ENCODE measurements at regions not wholly inside any gene's neighbourhood (a gene's known extent, or its start where the extent isn't known, plus 50 kb on each side); places are given as distances from the start of the nearest gene placed in this dataset.

DNA sequence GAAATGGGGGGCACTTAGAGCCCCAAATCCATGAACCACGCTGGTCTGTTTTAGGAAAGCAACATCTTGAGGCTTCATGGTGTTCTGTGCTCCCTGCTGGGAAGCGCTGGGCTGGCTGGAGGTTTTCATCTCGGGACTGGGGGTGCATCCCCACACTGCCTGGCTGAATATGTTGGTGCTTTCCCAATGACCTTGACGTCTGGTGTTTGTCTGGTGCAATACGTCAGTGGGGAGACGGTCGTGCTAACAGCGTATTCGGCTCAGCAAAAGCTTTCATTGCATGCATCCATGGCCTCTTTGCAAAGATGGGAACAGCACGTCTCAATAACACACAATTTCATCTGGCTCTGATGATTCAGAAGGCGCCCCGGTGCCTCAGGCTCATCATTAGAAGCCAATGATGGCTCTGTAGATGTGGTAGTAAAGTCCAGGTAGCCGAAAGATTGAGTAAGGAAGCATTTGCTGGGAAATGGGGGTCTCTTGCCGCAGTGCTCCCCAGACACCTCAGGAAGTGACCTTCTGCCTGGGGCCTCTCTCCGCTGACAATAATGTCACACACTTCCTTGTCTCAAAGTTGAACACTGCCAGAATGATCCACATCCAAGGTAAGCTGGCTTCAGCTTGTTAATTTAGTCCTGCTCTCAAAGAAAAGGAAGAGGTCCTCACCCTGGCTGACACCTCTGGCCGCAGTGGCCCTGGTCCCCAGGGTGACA lies 97.7 kb downstream of the ING1 start:
- no peak for TF ChIP-seq EZH2phosphoT487 (IDR thresholded peaks at IDR 0.05; ENCODE audit: low read length)
- TF ChIP-seq, protein P1, sequence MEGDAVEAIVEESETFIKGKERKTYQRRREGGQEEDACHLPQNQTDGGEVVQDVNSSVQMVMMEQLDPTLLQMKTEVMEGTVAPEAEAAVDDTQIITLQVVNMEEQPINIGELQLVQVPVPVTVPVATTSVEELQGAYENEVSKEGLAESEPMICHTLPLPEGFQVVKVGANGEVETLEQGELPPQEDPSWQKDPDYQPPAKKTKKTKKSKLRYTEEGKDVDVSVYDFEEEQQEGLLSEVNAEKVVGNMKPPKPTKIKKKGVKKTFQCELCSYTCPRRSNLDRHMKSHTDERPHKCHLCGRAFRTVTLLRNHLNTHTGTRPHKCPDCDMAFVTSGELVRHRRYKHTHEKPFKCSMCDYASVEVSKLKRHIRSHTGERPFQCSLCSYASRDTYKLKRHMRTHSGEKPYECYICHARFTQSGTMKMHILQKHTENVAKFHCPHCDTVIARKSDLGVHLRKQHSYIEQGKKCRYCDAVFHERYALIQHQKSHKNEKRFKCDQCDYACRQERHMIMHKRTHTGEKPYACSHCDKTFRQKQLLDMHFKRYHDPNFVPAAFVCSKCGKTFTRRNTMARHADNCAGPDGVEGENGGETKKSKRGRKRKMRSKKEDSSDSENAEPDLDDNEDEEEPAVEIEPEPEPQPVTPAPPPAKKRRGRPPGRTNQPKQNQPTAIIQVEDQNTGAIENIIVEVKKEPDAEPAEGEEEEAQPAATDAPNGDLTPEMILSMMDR (IDR thresholded peaks at IDR 0.05; ENCODE audit: low read length), result no peak
- no peak for TF ChIP-seq EZH2 (optimal IDR thresholded peaks at IDR 0.05; ENCODE audit: low read depth, low read length)
- Histone ChIP-seq H3K4me1 (ENCODE audit: low read length) (no peaks in the 10 kb centered on the region), H3K36me3 (replicated peaks; ENCODE audit: insufficient read depth, low read length) (no peaks in the 10 kb centered on the region), H2AFZ (ENCODE audit: low read length) (no peak overlapping the region), H3K27ac (ENCODE audit: low read length) (no peak overlapping the region), H3K9me2 (replicated peaks; ENCODE audit: insufficient read depth, low read length) (no peaks in the 10 kb centered on the region), H3K9ac (ENCODE audit: low read length) (no peak overlapping the region), H3F3A (ENCODE audit: insufficient read depth, low read length) (no peaks in the 10 kb centered on the region), H4K20me1 (ENCODE audit: insufficient read depth, low read length) (no peaks in the 10 kb centered on the region), H3K4me2 (ENCODE audit: low read depth, low read length) (no peak overlapping the region), H3K27me3 (replicated peaks; ENCODE audit: insufficient read depth, low read length) (no peaks in the 10 kb centered on the region), H3K79me2 (ENCODE audit: low read length) (no peaks in the 10 kb centered on the region), H3K4me3 (ENCODE audit: low read length) (no peak overlapping the region), H3K9me3 (replicated peaks; ENCODE audit: insufficient read depth, low read length) (no peaks in the 10 kb centered on the region)
- no peak for DNase-seq

DNA sequence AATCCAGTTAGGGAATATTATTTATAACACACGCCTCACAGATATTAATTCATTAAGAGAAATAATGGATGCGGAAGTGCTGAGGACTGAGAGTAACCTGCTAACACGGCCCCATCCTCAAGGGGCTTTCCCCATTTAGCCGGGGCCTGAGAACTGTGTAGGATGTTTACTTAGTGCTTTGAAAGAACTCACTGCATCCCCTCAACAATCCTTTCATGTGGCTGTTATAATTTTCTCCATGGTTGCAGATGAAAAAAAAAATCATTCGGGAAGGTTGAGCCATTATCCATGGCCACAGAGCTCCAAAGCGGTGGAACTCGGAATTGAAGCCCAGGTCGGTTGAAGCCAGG lies 98.2 kb downstream of the ING1 start:
- Histone ChIP-seq H3K9ac (ENCODE audit: low read length) (no peak overlapping the region), H3K4me1 (ENCODE audit: low read length) (no peaks in the 10 kb centered on the region), H3K4me2 (ENCODE audit: low read depth, low read length) (no peak overlapping the region), H3F3A (ENCODE audit: insufficient read depth, low read length) (no peaks in the 10 kb centered on the region), H3K9me2 (replicated peaks; ENCODE audit: insufficient read depth, low read length) (no peaks in the 10 kb centered on the region), H3K36me3 (replicated peaks; ENCODE audit: insufficient read depth, low read length) (no peaks in the 10 kb centered on the region), H3K79me2 (ENCODE audit: low read length) (no peaks in the 10 kb centered on the region), H3K9me3 (replicated peaks; ENCODE audit: insufficient read depth, low read length) (no peaks in the 10 kb centered on the region), H3K27me3 (replicated peaks; ENCODE audit: insufficient read depth, low read length) (no peaks in the 10 kb centered on the region), H3K27ac (ENCODE audit: low read length) (no peak overlapping the region), H4K20me1 (ENCODE audit: insufficient read depth, low read length) (no peaks in the 10 kb centered on the region), H3K4me3 (ENCODE audit: low read length) (no peak overlapping the region), H2AFZ (ENCODE audit: low read length) (no peak overlapping the region)
- TF ChIP-seq EZH2 (optimal IDR thresholded peaks at IDR 0.05; ENCODE audit: low read depth, low read length) (no peak), EZH2phosphoT487 (IDR thresholded peaks at IDR 0.05; ENCODE audit: low read length) (no peak)
- TF ChIP-seq, protein P1 (IDR thresholded peaks at IDR 0.05; ENCODE audit: low read length), result no peak
- DNase-seq, result no peak

DNA sequence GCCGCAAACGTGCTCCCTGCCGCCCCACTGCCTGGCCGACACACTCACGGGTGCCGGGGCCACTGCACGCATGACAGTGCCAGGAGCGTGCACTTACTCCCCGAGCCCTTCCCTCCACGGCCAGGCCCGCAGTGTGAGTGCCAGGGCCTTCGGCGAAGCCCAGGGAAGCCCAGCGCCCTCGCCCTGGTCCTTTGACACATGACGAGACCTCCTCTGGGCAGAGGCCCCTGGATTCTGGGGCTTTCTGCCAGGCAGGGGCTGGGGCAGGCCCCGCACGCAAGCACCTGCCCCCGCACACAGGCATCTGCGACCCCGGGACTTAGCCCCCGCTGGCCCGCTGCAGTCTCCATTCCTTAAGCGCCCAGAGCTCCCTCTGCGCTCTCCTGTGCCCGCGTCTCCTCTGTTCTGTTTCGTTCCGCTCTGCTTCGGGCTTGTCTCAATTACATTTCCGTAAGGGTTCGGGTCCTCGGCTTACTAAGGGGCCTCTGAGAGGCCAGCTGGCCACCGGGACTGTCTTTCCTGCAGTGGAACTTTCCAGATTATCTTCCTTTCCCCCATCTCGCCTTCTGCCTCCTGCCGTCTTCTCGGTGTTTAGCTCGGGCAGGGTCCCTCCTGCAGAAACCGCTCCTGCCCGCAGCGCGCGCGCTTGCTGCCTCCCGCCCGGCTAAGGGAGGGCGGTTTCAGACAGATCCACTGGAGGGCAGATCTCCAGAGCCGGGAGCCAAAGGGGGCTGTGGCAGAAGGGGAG lies 98.8 kb downstream of the ING1 start:
- Histone ChIP-seq H3K9me3 (replicated peaks; ENCODE audit: insufficient read depth, low read length) (no peaks in the 10 kb centered on the region), H3K27me3 (replicated peaks; ENCODE audit: insufficient read depth, low read length) (no peaks in the 10 kb centered on the region), H4K20me1 (ENCODE audit: insufficient read depth, low read length) (no peaks in the 10 kb centered on the region), H3K36me3 (replicated peaks; ENCODE audit: insufficient read depth, low read length) (no peaks in the 10 kb centered on the region), H3K4me2 (ENCODE audit: low read depth, low read length) (no peak overlapping the region), H3F3A (ENCODE audit: insufficient read depth, low read length) (no peaks in the 10 kb centered on the region), H3K9me2 (replicated peaks; ENCODE audit: insufficient read depth, low read length) (no peaks in the 10 kb centered on the region), H2AFZ (ENCODE audit: low read length) (no peak overlapping the region), H3K4me3 (ENCODE audit: low read length) (no peak overlapping the region), H3K4me1 (ENCODE audit: low read length) (no peaks in the 10 kb centered on the region), H3K27ac (ENCODE audit: low read length) (no peak overlapping the region), H3K9ac (ENCODE audit: low read length) (no peak overlapping the region), H3K79me2 (ENCODE audit: low read length) (no peaks in the 10 kb centered on the region)
- DNase-seq, result no peak
- TF ChIP-seq EZH2 (optimal IDR thresholded peaks at IDR 0.05; ENCODE audit: low read depth, low read length), result no peak
- TF ChIP-seq EZH2phosphoT487 (IDR thresholded peaks at IDR 0.05; ENCODE audit: low read length), result no peak
- TF ChIP-seq, protein P1 (IDR thresholded peaks at IDR 0.05; ENCODE audit: low read length), result no peak

All from MM.1S (cell line).